Activated CD4-positive, alpha-beta memory T cell treated with anti-CD3 and anti-CD28 coated beads, Interleukin-2, amount 10 ng/mL, durations not matched to agents 7 days and 5 days (primary cell): ENCODE measurements at regions not wholly inside any gene's neighbourhood (a gene's known extent, or its start where the extent isn't known, plus 50 kb on each side); places are given as distances from the start of the nearest gene placed in this dataset.
"Not testable (repeated sequence)": the region's sequence is repeated elsewhere in the genome, so short reads cannot be mapped to it uniquely, and the experiment has no call there.

ENCODE experiments used
- CTCF ChIA-PET: fragments of 350-600 bp; sonication (Branson Sonifier 250); formaldehyde crosslinking; loops from one replicate; lab custom pipeline; 2021; ENCODE audit warnings: antibody characterized with exemption, inconsistent platforms; lab: Charles Lee
- POLR2A ChIA-PET: fragments of 350-600 bp; sonication (Branson Sonifier 250); formaldehyde crosslinking; loops from one replicate; lab custom pipeline; 2021; ENCODE audit warnings: antibody characterized with exemption; lab: Charles Lee
- DNase-seq: peaks from one replicate; pipeline ENCODE4 v3.0.0-alpha.2; 2020
- H3K27ac Mint-ChIP-seq: one replicate; pipeline ENCODE4 v1.8.0; 2021; ENCODE audit warnings: mild to moderate bottlenecking, mixed read lengths
- H3K27me3 Mint-ChIP-seq: one replicate; pipeline ENCODE4 v1.8.0; 2021; ENCODE audit warnings: mixed read lengths
- H3K36me3 Mint-ChIP-seq: one replicate; pipeline ENCODE4 v1.8.0; 2021; ENCODE audit warnings: low read depth, mixed read lengths
- H3K4me1 Mint-ChIP-seq: one replicate; pipeline ENCODE4 v1.8.0; 2021; ENCODE audit warnings: mixed read lengths
- H3K4me3 Mint-ChIP-seq: one replicate; pipeline ENCODE4 v1.8.0; 2021; ENCODE audit warnings: mild to moderate bottlenecking, mixed read lengths
- H3K9me3 Mint-ChIP-seq: one replicate; pipeline ENCODE4 v1.8.0; 2021; ENCODE audit warnings: mixed read lengths

GRCh38 chr3:162629372-162629771, 1132.8 kb downstream of the OTOL1 start:
- Mint-ChIP-seq H3K27ac (no peak overlapping the region), H3K4me1 (no peaks in the 10 kb centered on the region), H3K9me3 (no peaks in the 10 kb centered on the region), H3K27me3 (no peaks in the 10 kb centered on the region), H3K4me3 (no peak overlapping the region), H3K36me3 (no peaks in the 10 kb centered on the region)
- ChIA-PET CTCF (no interaction called here), POLR2A (no interaction called here)
- no peak for DNase-seq

- CTCF ChIA-PET = no interaction called here
- no peaks in the 10 kb centered on the region for H3K4me1 Mint-ChIP-seq
- H3K27me3 Mint-ChIP-seq = no peaks in the 10 kb centered on the region
- no peak for DNase-seq
- H3K9me3 Mint-ChIP-seq = peaks cover 3% of the 10 kb centered on the region
- H3K4me3 Mint-ChIP-seq = no peak overlapping the region
- H3K36me3 Mint-ChIP-seq = no peaks in the 10 kb centered on the region
- no peak overlapping the region for H3K27ac Mint-ChIP-seq
- POLR2A ChIA-PET = no interaction called here
Observed at GRCh38 chr3:162632672-162633071, 1136.1 kb downstream of the OTOL1 start.

DNA sequence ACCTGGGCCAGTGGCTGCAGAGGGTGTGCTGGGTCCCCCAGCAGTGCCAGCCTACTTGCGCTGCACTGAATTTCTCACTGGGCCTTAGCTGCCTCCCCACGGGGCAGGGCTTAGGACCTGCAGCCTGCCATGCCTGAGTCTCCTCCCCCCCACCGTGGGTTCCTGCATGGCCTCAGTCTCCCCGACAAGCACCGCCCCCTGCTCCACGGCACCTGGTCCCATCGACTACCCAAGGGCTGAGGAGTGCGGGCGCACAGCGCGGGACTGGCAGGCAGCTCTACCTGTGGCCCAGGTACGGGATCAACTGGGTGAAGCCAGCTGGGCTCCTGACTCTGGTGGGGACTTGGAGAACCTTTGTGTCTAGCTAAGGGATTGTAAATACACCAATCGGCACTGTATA, 1143.6 kb downstream of the OTOL1 start:
- H3K4me3 Mint-ChIP-seq = not testable (repeated sequence)

DNA sequence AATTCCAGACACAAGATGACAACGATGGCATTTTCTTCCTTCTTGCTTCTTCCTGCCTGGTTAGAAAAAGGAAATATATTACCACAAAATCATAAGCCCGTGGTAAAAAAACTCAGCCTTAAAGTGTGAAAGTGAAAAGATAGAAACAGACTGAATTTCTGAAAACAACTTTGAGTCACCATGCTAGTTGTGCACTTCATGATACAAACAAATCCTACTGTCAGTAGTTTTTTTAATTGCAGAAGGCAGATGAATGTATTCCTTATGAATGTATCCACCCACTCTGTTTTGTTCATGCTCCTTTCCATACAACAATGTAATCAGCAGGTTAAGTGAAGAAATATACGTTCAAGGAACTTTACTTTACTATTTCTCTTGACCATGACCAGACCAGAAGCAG, 1144.7 kb downstream of the OTOL1 start:
- Mint-ChIP-seq H3K27ac (no peak overlapping the region), H3K36me3 (no peaks in the 10 kb centered on the region), H3K4me3 (no peak overlapping the region), H3K4me1 (no peaks in the 10 kb centered on the region), H3K27me3 (no peaks in the 10 kb centered on the region), H3K9me3 (peaks cover 10% of the 10 kb centered on the region)
- ChIA-PET POLR2A (no interaction called here), CTCF (no interaction called here)
- no peak for DNase-seq

More for the DNA sequence above, 1143.6 kb downstream of the OTOL1 start:
- POLR2A ChIA-PET, H3K4me1 Mint-ChIP-seq, CTCF ChIA-PET, DNase-seq, H3K27ac Mint-ChIP-seq, H3K27me3 Mint-ChIP-seq, H3K36me3 Mint-ChIP-seq: not testable (repeated sequence)
- H3K9me3 Mint-ChIP-seq = peaks cover 12% of the 10 kb centered on the region

DNA sequence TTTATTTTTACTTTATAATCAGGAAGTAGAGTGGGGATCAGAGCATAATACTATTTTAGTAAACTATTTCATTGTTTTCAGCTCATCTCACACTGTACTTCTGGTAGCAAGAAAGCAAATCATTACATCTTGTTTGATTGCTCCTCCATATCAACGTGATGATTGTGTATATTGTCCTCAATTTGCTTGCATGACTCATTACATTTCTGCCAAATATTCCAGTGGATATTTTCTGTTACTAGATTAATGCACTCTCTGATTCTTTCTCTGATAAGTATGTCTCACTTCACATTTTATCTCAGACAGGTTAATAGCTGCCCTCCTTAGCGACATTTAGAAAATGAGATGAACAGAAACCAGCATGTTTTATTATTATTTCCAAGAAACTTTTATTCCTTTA, 1145.3 kb downstream of the OTOL1 start:
- ChIA-PET POLR2A (no interaction called here), CTCF (no interaction called here)
- Mint-ChIP-seq H3K4me3 (no peak overlapping the region), H3K27ac (no peak overlapping the region), H3K9me3 (peaks cover 14% of the 10 kb centered on the region), H3K27me3 (no peaks in the 10 kb centered on the region), H3K4me1 (no peaks in the 10 kb centered on the region), H3K36me3 (no peaks in the 10 kb centered on the region)
- no peak for DNase-seq

- H3K27ac Mint-ChIP-seq = no peak overlapping the region
- H3K27me3 Mint-ChIP-seq = no peaks in the 10 kb centered on the region
- H3K9me3 Mint-ChIP-seq = peaks cover 16% of the 10 kb centered on the region
- no peak for DNase-seq
- CTCF ChIA-PET = no interaction called here
- POLR2A ChIA-PET = no interaction called here
- H3K36me3 Mint-ChIP-seq = no peaks in the 10 kb centered on the region
- no peak overlapping the region for H3K4me3 Mint-ChIP-seq
- no peaks in the 10 kb centered on the region for H3K4me1 Mint-ChIP-seq
Observed at GRCh38 chr3:162643245-162643644, 1146.6 kb downstream of the OTOL1 start.

DNA sequence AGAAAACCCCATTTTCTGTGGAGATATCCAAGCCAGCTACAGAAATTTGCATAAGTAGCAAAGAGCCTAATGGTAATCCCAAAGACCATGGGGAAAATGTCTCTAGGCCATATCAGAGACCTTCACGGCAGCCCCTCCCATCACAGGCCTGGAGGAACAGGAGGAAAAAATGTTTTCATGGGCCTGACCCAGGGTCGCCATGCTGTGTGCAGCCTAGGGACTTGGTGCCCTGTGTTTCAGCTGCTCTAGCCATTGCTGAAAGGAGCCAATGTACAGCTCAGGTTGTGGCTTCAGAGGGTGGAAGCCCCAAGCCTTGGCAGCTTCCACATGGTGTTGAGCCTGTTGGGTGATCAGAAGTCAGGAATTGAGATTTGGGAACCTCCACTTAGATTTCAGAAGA, 1150.7 kb downstream of the OTOL1 start:
- peaks cover 11% of the 10 kb centered on the region for H3K9me3 Mint-ChIP-seq

GRCh38 chr3:162658003-162658402, 1161.4 kb downstream of the OTOL1 start:
- Mint-ChIP-seq H3K9me3 (peaks cover 2% of the 10 kb centered on the region), H3K27me3 (no peaks in the 10 kb centered on the region), H3K36me3 (no peaks in the 10 kb centered on the region), H3K4me3 (no peak overlapping the region), H3K4me1 (no peaks in the 10 kb centered on the region), H3K27ac (no peak overlapping the region)
- CTCF ChIA-PET = no interaction called here
- POLR2A ChIA-PET = no interaction called here
- DNase-seq = no peak

More for the DNA sequence above, 1150.7 kb downstream of the OTOL1 start:
- Mint-ChIP-seq H3K27ac (no peak overlapping the region), H3K4me3 (no peak overlapping the region), H3K27me3 (no peaks in the 10 kb centered on the region), H3K36me3 (no peaks in the 10 kb centered on the region), H3K4me1 (no peaks in the 10 kb centered on the region)
- CTCF ChIA-PET = no interaction called here
- POLR2A ChIA-PET = no interaction called here
- no peak for DNase-seq

DNA sequence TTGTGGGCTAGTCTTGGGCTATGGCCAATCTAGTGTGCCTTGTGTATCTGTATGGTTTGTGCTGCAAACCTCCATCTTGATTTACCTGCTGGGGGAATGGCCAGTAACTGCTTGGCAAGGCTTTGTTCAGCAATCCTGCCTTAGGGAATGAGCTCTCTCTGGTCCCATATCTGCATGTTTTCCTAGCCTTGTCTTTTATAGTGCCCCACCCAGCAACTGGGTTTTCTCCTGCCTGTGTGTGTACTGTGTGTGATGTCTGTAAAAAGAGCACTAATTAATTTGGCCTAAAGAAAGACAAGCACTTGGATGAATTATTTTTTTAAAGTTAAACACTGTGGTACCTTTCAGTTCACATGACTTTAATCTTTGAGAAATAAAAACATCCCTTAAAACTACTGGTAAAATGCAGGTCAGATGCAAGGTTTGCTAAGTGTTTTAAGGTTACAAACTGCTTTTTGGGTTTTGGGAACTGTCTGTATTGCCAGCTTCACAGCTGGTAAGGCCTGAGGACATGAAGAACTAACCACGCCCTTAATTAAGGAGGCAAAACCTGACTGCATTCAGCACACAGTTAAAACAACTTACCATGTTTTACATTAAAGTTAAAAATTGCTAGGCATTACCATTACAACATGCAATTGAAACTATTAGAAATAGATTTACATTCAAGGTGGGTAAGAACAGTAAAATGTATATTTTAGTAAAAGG, 1169.2 kb downstream of the OTOL1 start:
- no peak overlapping the region for H3K4me3 Mint-ChIP-seq
- H3K9me3 Mint-ChIP-seq = peaks cover 7% of the 10 kb centered on the region
- H3K27me3 Mint-ChIP-seq = no peaks in the 10 kb centered on the region
- no peak for DNase-seq
- ChIA-PET CTCF (no interaction called here), POLR2A (no interaction called here)
- no peaks in the 10 kb centered on the region for H3K36me3 Mint-ChIP-seq
- H3K27ac Mint-ChIP-seq = no peak overlapping the region
- H3K4me1 Mint-ChIP-seq = no peaks in the 10 kb centered on the region

- Mint-ChIP-seq H3K27me3 (no peaks in the 10 kb centered on the region), H3K4me3 (no peak overlapping the region), H3K4me1 (no peaks in the 10 kb centered on the region), H3K27ac (no peak overlapping the region), H3K9me3 (peaks cover 7% of the 10 kb centered on the region), H3K36me3 (no peaks in the 10 kb centered on the region)
- POLR2A ChIA-PET = no interaction called here
- CTCF ChIA-PET = no interaction called here
- DNase-seq = no peak
Observed at GRCh38 chr3:162666835-162667234, 1170.2 kb downstream of the OTOL1 start.

GRCh38 chr3:162670181-162670580, 1173.6 kb downstream of the OTOL1 start:
- H3K27ac Mint-ChIP-seq = no peak overlapping the region
- no peak overlapping the region for H3K4me3 Mint-ChIP-seq
- ChIA-PET POLR2A (no interaction called here), CTCF (no interaction called here)
- no peak for DNase-seq
- H3K27me3 Mint-ChIP-seq = no peaks in the 10 kb centered on the region
- no peaks in the 10 kb centered on the region for H3K9me3 Mint-ChIP-seq
- no peaks in the 10 kb centered on the region for H3K36me3 Mint-ChIP-seq
- no peaks in the 10 kb centered on the region for H3K4me1 Mint-ChIP-seq

DNA sequence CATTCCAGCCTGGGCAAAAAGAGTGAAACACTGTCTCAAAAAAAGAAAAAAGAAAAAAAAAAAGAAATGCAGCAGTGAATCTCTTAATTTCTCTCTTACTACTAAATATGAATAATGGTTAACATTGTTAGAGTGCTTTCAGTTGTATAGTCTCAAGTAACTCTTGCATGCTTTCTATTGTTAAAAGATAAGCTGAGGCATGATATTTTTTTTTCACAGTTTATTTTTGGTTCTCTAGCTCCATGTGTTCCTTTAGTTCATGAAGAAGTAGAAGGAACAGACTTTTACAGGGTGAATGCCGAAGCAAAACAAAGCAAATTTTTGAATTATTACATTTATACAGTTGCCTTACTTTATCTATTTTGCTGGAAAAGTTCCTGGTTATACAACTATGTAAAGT, 1180.9 kb downstream of the OTOL1 start:
- no peak overlapping the region for H3K27ac Mint-ChIP-seq
- ChIA-PET CTCF (no interaction called here), POLR2A (no interaction called here)
- no peaks in the 10 kb centered on the region for H3K36me3 Mint-ChIP-seq
- no peaks in the 10 kb centered on the region for H3K9me3 Mint-ChIP-seq
- no peak overlapping the region for H3K4me3 Mint-ChIP-seq
- no peaks in the 10 kb centered on the region for H3K27me3 Mint-ChIP-seq
- DNase-seq = no peak
- no peaks in the 10 kb centered on the region for H3K4me1 Mint-ChIP-seq

- no peak overlapping the region for H3K27ac Mint-ChIP-seq
- DNase-seq = no peak
- no peaks in the 10 kb centered on the region for H3K27me3 Mint-ChIP-seq
- no peaks in the 10 kb centered on the region for H3K4me1 Mint-ChIP-seq
- H3K9me3 Mint-ChIP-seq = no peaks in the 10 kb centered on the region
- ChIA-PET CTCF (no interaction called here), POLR2A (no interaction called here)
- no peaks in the 10 kb centered on the region for H3K36me3 Mint-ChIP-seq
- no peak overlapping the region for H3K4me3 Mint-ChIP-seq
Observed at GRCh38 chr3:162678941-162679340, 1182.3 kb downstream of the OTOL1 start.

GRCh38 chr3:162684260-162684659, 1187.7 kb downstream of the OTOL1 start:
- no peaks in the 10 kb centered on the region for H3K4me1 Mint-ChIP-seq
- H3K27ac Mint-ChIP-seq = no peak overlapping the region
- no peak for DNase-seq
- CTCF ChIA-PET = no interaction called here
- peaks cover 5% of the 10 kb centered on the region for H3K9me3 Mint-ChIP-seq
- no peaks in the 10 kb centered on the region for H3K27me3 Mint-ChIP-seq
- POLR2A ChIA-PET = no interaction called here
- no peaks in the 10 kb centered on the region for H3K36me3 Mint-ChIP-seq
- H3K4me3 Mint-ChIP-seq = no peak overlapping the region
